ENCODE measurements at regions not wholly inside any gene's neighbourhood (a gene's known extent, or its start where the extent isn't known, plus 50 kb on each side); places are given as distances from the start of the nearest gene placed in this dataset.

- DNase-seq (ENCODE audit: low spot score) = peak; percentile 14
- H3F3A ChIP-seq (ENCODE audit: low read depth) = no peaks in the 10 kb centered on the region
- Mint-ChIP-seq H3K4me1 (no peaks in the 10 kb centered on the region), H3K27me3 (ENCODE audit: insufficient read depth, low read depth) (no peaks in the 10 kb centered on the region), H3K36me3 (no peaks in the 10 kb centered on the region), H3K4me3 (no peak overlapping the region), H3K27ac (no peak overlapping the region), H3K9me3 (peaks cover 3% of the 10 kb centered on the region)
- H3K4me3 ChIP-seq = no peak overlapping the region
- H3K9me3 ChIP-seq (ENCODE audit: low read depth) = no peaks in the 10 kb centered on the region
- no peak overlapping the region for H3K4me2 ChIP-seq
- H3K4me1 ChIP-seq = peaks cover 6% of the 10 kb centered on the region
- H3K27ac ChIP-seq = no peak overlapping the region
- TF ChIP-seq CTCF (IDR thresholded peaks at IDR 0.05) (no peak), EZH2phosphoT487 (IDR thresholded peaks at IDR 0.05) (no peak), EZH2 (IDR thresholded peaks at IDR 0.05) (no peak)
- H3K36me3 ChIP-seq = no peaks in the 10 kb centered on the region
- H4K20me1 ChIP-seq (ENCODE audit: low read depth) = no peaks in the 10 kb centered on the region
- H3K27me3 ChIP-seq = no peaks in the 10 kb centered on the region
- H2AFZ ChIP-seq (replicated peaks) = no peak overlapping the region
- H3K9ac ChIP-seq = no peak overlapping the region
- H3K79me2 ChIP-seq (ENCODE audit: low read depth) = no peaks in the 10 kb centered on the region
These were observed 50.5 kb upstream of the POU2AF2 start for GRCh38 chr11:111194860-111195568.

GRCh38 chr11:111193924-111194490, 51.5 kb upstream of the POU2AF2 start:
- TF ChIP-seq EZH2phosphoT487 (IDR thresholded peaks at IDR 0.05) (no peak), CTCF (IDR thresholded peaks at IDR 0.05) (no peak), EZH2 (IDR thresholded peaks at IDR 0.05) (no peak)
- Histone ChIP-seq H3K79me2 (ENCODE audit: low read depth) (no peaks in the 10 kb centered on the region), H3K27me3 (no peaks in the 10 kb centered on the region), H3K27ac (no peak overlapping the region), H2AFZ (replicated peaks) (no peak overlapping the region), H3K4me2 (no peak overlapping the region), H3K9me3 (ENCODE audit: low read depth) (no peaks in the 10 kb centered on the region), H4K20me1 (ENCODE audit: low read depth) (no peaks in the 10 kb centered on the region), H3K4me3 (no peak overlapping the region), H3K9ac (no peak overlapping the region), H3F3A (ENCODE audit: low read depth) (no peaks in the 10 kb centered on the region), H3K36me3 (no peaks in the 10 kb centered on the region), H3K4me1 (peaks cover 6% of the 10 kb centered on the region)
- no peak for DNase-seq (ENCODE audit: low spot score)
- peaks cover 3% of the 10 kb centered on the region for H3K9me3 Mint-ChIP-seq
- H3K36me3 Mint-ChIP-seq = no peaks in the 10 kb centered on the region
- H3K4me3 Mint-ChIP-seq = no peak overlapping the region
- no peaks in the 10 kb centered on the region for H3K27me3 Mint-ChIP-seq (ENCODE audit: insufficient read depth, low read depth)
- H3K27ac Mint-ChIP-seq = no peak overlapping the region
- no peaks in the 10 kb centered on the region for H3K4me1 Mint-ChIP-seq

GRCh38 chr11:111189466-111189865, 56.1 kb upstream of the POU2AF2 start:
- H3K4me1 ChIP-seq = peaks cover 4% of the 10 kb centered on the region
- H3K27ac Mint-ChIP-seq = no peak overlapping the region
- no peak overlapping the region for H3K4me3 Mint-ChIP-seq
- peaks cover 8% of the 10 kb centered on the region for H3K9me3 Mint-ChIP-seq
- H4K20me1 ChIP-seq (ENCODE audit: low read depth) = no peaks in the 10 kb centered on the region
- no peaks in the 10 kb centered on the region for H3K27me3 Mint-ChIP-seq (ENCODE audit: insufficient read depth, low read depth)
- no peak overlapping the region for H3K4me3 ChIP-seq
- no peak overlapping the region for H3K9ac ChIP-seq
- H3K27me3 ChIP-seq = no peaks in the 10 kb centered on the region
- TF ChIP-seq CTCF (IDR thresholded peaks at IDR 0.05) (no peak), EZH2phosphoT487 (IDR thresholded peaks at IDR 0.05) (no peak), EZH2 (IDR thresholded peaks at IDR 0.05) (no peak)
- no peak overlapping the region for H3K4me2 ChIP-seq
- no peak overlapping the region for H3K27ac ChIP-seq
- H3K9me3 ChIP-seq (ENCODE audit: low read depth) = no peaks in the 10 kb centered on the region
- H3K79me2 ChIP-seq (ENCODE audit: low read depth) = no peaks in the 10 kb centered on the region
- H2AFZ ChIP-seq (replicated peaks) = no peak overlapping the region
- H3F3A ChIP-seq (ENCODE audit: low read depth) = no peaks in the 10 kb centered on the region
- no peak for DNase-seq (ENCODE audit: low spot score)
- H3K36me3 ChIP-seq = no peaks in the 10 kb centered on the region
- H3K4me1 Mint-ChIP-seq = peaks cover 8% of the 10 kb centered on the region
- no peaks in the 10 kb centered on the region for H3K36me3 Mint-ChIP-seq
